Ishikawa (cell line): ENCODE measurements at regions not wholly inside any gene's neighbourhood (a gene's known extent, or its start where the extent isn't known, plus 50 kb on each side); places are given as distances from the start of the nearest gene placed in this dataset.

Experiments used
- CEBPB ChIP-seq: IDR thresholded peaks from 2 replicates; pipeline ENCODE4 v1.6.1; 2012
- CREB1 ChIP-seq: IDR thresholded peaks from 2 replicates; pipeline ENCODE4 v1.6.1; 2012; ENCODE audit warnings: low read depth
- EGR1 ChIP-seq: IDR thresholded peaks from 2 replicates; pipeline ENCODE4 v1.6.1; 2012
- EP300 ChIP-seq: IDR thresholded peaks from 2 replicates; pipeline ENCODE4 v1.6.1; 2012; ENCODE audit warnings: borderline replicate concordance
- FOXM1 ChIP-seq: IDR thresholded peaks from 2 replicates; pipeline ENCODE4 v1.6.1; 2012; ENCODE audit warnings: low read depth, borderline replicate concordance
- NFIC ChIP-seq: IDR thresholded peaks from 2 replicates; pipeline ENCODE4 v1.6.1; 2012
- RAD21 ChIP-seq: IDR thresholded peaks from 2 replicates; pipeline ENCODE4 v1.6.1; 2012; ENCODE audit warnings: low read depth
- REST ChIP-seq: IDR thresholded peaks from 2 replicates; pipeline ENCODE4 v1.6.1; 2012; ENCODE audit warnings: low read depth, mild to moderate bottlenecking
- TAF1 ChIP-seq: IDR thresholded peaks from 2 replicates; pipeline ENCODE4 v1.6.1; 2012; ENCODE audit warnings: low read depth, mild to moderate bottlenecking
- TCF12 ChIP-seq: IDR thresholded peaks from 2 replicates; pipeline ENCODE4 v1.6.1; 2012; ENCODE audit warnings: low read depth
- TEAD4 ChIP-seq: IDR thresholded peaks from 2 replicates; pipeline ENCODE4 v1.6.1; 2012
- USF1 ChIP-seq: IDR thresholded peaks from 2 replicates; pipeline ENCODE4 v1.6.1; 2012
- YY1 ChIP-seq: IDR thresholded peaks from 2 replicates; pipeline ENCODE4 v1.6.1; 2012; ENCODE audit warnings: low read depth
- ZBTB7A ChIP-seq: IDR thresholded peaks from 2 replicates; pipeline ENCODE4 v1.6.1; 2012; ENCODE audit warnings: low read depth
- TF ChIP-seq, protein P1 (sequence below): IDR thresholded peaks from 2 replicates; pipeline ENCODE4 v1.6.1; 2012

DNA sequence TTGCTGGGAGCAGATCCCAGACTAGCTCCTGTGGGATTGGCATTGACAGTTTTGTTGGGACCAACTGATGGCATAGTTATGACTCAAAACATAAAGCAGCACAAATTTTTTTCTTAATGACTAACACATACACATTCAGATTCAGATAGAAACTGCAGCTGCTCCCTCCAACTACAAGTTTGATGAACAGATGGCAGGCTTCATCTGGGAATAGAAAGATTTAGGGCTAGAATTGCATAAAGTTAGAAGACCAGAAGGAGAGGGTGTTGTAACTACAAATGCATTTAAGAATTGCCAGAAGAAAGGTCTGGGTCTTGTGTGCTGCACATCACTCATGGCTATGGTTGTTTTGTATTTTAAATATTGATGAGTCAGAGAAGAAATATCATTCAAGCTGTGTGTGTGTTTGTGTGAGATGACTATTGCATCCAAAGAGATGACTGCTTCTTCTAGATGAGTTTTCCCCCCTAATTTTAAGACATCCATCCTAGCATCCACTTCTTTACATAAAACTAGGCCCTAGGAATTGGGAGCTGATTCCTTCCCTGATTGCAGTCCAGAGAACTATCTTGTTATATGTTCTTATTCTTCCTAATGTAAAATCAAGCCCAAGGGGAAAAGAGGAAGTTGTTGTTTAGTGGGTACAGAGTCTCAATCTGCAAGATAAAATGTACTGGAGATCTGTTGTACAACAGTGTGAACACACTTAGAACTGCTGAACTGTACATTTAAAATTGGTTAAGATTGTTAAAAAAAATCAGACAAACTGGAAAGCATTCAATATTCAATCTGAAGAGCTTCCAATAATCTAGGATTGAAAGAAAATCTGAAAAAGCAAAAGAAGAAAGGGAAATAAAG lies 175.1 kb downstream of the PARM1 start:
- TF ChIP-seq EP300 (no peak), TEAD4 (no peak), REST (no peak), RAD21 (no peak), TAF1 (no peak), CEBPB (no peak), YY1 (no peak), TCF12 (no peak), USF1 (no peak), CREB1 (no peak), EGR1 (no peak), FOXM1 (no peak), NFIC (no peak), ZBTB7A (no peak)
- TF ChIP-seq, protein P1, sequence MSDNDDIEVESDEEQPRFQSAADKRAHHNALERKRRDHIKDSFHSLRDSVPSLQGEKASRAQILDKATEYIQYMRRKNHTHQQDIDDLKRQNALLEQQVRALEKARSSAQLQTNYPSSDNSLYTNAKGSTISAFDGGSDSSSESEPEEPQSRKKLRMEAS, result no peak

DNA sequence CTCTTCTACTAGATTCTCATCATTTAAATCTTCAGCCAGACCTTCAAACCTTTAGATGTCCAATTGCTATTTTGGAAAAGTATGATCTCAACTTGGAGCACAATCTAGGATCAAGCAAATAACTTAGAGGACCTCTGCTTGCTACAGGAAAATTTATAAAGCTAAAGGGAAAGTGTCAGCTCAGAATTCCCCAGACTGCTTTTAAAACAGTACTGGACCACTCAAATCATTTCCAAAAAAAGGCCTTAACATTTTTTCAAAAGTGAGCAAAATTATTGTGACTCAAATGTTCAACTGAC lies 169.8 kb downstream of the PARM1 start:
- TF ChIP-seq EGR1 (no peak), REST (no peak), FOXM1 (no peak), RAD21 (no peak), EP300 (no peak), TEAD4 (no peak), TCF12 (no peak), USF1 (no peak), YY1 (no peak), CREB1 (no peak), CEBPB (no peak), ZBTB7A (no peak)
- TF ChIP-seq, protein P1, result no peak

- TF ChIP-seq FOXM1 (no peak), ZBTB7A (no peak), CEBPB (no peak), TCF12 (no peak), RAD21 (no peak), NFIC (no peak), REST (no peak)
- TF ChIP-seq, protein P1, result no peak
Observed at GRCh38 chr4:75101906-75102786, 169.2 kb downstream of the PARM1 start.
